ENCODE measurements at regions not wholly inside any gene's neighbourhood (a gene's known extent, or its start where the extent isn't known, plus 50 kb on each side); places are given as distances from the start of the nearest gene placed in this dataset.

DNA sequence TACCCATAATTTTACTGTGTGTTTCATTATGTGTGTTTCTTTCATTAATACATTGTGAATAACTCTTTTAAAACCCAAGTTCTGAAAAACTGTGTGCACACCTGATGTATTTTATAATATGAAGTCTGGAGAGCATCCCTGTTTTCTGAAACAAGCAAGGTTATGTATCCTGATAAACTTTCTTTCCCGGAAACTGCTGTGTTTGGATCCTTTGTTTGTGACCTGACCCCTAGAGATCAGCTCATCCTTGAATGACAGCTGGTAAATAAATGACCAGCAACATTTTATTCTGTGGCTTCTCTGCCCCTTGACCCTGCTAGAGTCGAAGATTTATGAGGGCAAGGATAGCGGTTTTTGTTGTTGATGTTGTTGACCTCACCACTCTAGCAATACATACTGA lies 535.6 kb upstream of the ZFP42 start (continued):
- TF ChIP-seq, protein P1, sequence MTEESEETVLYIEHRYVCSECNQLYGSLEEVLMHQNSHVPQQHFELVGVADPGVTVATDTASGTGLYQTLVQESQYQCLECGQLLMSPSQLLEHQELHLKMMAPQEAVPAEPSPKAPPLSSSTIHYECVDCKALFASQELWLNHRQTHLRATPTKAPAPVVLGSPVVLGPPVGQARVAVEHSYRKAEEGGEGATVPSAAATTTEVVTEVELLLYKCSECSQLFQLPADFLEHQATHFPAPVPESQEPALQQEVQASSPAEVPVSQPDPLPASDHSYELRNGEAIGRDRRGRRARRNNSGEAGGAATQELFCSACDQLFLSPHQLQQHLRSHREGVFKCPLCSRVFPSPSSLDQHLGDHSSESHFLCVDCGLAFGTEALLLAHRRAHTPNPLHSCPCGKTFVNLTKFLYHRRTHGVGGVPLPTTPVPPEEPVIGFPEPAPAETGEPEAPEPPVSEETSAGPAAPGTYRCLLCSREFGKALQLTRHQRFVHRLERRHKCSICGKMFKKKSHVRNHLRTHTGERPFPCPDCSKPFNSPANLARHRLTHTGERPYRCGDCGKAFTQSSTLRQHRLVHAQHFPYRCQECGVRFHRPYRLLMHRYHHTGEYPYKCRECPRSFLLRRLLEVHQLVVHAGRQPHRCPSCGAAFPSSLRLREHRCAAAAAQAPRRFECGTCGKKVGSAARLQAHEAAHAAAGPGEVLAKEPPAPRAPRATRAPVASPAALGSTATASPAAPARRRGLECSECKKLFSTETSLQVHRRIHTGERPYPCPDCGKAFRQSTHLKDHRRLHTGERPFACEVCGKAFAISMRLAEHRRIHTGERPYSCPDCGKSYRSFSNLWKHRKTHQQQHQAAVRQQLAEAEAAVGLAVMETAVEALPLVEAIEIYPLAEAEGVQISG (CRISPR knock-in tag; IDR thresholded peaks at IDR 0.05) = no peak
- no peak for TF ChIP-seq LCORL (IDR thresholded peaks at IDR 0.05)
- TF ChIP-seq LCORL (CRISPR knock-in tag; IDR thresholded peaks at IDR 0.05) = no peak
- TF ChIP-seq ZKSCAN8 (CRISPR knock-in tag; IDR thresholded peaks at IDR 0.05; ENCODE audit: borderline replicate concordance) = no peak
- peak; percentile 59; the same call in 1 of the 2 replicates for TF ChIP-seq SOX5 (CRISPR knock-in tag; IDR thresholded peaks at IDR 0.05; ENCODE audit: borderline replicate concordance)
- TF ChIP-seq PHF5A (CRISPR knock-in tag; IDR thresholded peaks at IDR 0.05; ENCODE audit: low read depth, unreplicated experiment) = no peak
- TF ChIP-seq NR2F6 (IDR thresholded peaks at IDR 0.05) = peak; percentile 65
- peak; percentile 38; the same call in 1 of the 2 replicates for TF ChIP-seq NR2F6 (CRISPR knock-in tag; IDR thresholded peaks at IDR 0.05)
- TF ChIP-seq, protein P2, sequence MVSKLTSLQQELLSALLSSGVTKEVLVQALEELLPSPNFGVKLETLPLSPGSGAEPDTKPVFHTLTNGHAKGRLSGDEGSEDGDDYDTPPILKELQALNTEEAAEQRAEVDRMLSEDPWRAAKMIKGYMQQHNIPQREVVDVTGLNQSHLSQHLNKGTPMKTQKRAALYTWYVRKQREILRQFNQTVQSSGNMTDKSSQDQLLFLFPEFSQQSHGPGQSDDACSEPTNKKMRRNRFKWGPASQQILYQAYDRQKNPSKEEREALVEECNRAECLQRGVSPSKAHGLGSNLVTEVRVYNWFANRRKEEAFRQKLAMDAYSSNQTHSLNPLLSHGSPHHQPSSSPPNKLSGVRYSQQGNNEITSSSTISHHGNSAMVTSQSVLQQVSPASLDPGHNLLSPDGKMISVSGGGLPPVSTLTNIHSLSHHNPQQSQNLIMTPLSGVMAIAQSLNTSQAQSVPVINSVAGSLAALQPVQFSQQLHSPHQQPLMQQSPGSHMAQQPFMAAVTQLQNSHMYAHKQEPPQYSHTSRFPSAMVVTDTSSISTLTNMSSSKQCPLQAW (CRISPR knock-in tag; IDR thresholded peaks at IDR 0.05) = no peak
- no peak for TF ChIP-seq KAT8 (CRISPR knock-in tag; IDR thresholded peaks at IDR 0.05)
- TF ChIP-seq ZNF619 (CRISPR knock-in tag; IDR thresholded peaks at IDR 0.05) = no peak
- no peak for TF ChIP-seq ASH2L (IDR thresholded peaks at IDR 0.05; ENCODE audit: insufficient read length, low read depth, low read length)
- TF ChIP-seq ZNF468 (CRISPR knock-in tag; IDR thresholded peaks at IDR 0.05) = no peak
- TF ChIP-seq, protein P3, sequence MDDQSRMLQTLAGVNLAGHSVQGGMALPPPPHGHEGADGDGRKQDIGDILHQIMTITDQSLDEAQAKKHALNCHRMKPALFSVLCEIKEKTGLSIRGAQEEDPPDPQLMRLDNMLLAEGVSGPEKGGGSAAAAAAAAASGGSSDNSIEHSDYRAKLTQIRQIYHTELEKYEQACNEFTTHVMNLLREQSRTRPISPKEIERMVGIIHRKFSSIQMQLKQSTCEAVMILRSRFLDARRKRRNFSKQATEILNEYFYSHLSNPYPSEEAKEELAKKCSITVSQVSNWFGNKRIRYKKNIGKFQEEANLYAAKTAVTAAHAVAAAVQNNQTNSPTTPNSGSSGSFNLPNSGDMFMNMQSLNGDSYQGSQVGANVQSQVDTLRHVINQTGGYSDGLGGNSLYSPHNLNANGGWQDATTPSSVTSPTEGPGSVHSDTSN (CRISPR knock-in tag; IDR thresholded peaks at IDR 0.05; ENCODE audit: borderline replicate concordance) = no peak
- TF ChIP-seq SOX6 (IDR thresholded peaks at IDR 0.05) = no peak
- peak; percentile 41; the same call in 1 of the 2 replicates for TF ChIP-seq SOX6 (CRISPR knock-in tag; IDR thresholded peaks at IDR 0.05)
- TF ChIP-seq, protein P4, sequence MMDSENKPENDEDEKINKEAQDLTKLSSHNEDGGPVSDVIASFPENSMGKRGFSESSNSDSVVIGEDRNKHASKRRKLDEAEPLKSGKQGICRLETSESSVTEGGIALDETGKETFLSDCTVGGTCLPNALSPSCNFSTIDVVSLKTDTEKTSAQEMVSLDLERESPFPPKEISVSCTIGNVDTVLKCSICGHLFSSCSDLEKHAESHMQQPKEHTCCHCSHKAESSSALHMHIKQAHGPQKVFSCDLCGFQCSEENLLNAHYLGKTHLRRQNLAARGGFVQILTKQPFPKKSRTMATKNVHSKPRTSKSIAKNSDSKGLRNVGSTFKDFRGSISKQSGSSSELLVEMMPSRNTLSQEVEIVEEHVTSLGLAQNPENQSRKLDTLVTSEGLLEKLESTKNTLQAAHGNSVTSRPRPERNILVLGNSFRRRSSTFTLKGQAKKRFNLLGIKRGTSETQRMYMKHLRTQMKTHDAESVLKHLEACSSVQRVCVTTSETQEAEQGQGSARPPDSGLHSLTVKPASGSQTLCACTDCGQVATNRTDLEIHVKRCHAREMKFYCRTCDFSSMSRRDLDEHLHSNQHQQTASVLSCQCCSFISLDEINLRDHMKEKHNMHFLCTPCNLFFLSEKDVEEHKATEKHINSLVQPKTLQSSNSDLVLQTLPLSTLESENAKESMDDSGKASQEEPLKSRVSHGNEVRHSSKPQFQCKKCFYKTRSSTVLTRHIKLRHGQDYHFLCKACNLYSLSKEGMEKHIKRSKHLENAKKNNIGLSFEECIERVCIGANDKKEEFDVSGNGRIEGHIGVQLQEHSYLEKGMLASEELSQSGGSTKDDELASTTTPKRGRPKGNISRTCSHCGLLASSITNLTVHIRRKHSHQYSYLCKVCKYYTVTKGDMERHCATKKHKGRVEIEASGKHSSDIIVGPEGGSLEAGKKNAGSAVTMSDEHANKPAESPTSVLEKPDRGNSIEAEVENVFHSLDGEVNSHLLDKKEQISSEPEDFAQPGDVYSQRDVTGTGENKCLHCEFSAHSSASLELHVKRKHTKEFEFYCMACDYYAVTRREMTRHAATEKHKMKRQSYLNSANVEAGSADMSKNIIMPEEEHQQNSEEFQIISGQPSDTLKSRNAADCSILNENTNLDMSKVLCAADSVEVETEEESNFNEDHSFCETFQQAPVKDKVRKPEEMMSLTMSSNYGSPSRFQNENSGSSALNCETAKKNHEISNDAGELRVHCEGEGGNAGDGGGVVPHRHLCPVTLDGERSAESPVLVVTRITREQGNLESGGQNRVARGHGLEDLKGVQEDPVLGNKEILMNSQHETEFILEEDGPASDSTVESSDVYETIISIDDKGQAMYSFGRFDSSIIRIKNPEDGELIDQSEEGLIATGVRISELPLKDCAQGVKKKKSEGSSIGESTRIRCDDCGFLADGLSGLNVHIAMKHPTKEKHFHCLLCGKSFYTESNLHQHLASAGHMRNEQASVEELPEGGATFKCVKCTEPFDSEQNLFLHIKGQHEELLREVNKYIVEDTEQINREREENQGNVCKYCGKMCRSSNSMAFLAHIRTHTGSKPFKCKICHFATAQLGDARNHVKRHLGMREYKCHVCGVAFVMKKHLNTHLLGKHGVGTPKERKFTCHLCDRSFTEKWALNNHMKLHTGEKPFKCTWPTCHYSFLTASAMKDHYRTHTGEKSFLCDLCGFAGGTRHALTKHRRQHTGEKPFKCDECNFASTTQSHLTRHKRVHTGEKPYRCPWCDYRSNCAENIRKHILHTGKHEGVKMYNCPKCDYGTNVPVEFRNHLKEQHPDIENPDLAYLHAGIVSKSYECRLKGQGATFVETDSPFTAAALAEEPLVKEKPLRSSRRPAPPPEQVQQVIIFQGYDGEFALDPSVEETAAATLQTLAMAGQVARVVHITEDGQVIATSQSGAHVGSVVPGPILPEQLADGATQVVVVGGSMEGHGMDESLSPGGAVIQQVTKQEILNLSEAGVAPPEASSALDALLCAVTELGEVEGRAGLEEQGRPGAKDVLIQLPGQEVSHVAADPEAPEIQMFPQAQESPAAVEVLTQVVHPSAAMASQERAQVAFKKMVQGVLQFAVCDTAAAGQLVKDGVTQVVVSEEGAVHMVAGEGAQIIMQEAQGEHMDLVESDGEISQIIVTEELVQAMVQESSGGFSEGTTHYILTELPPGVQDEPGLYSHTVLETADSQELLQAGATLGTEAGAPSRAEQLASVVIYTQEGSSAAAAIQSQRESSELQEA (CRISPR knock-in tag; IDR thresholded peaks at IDR 0.05; ENCODE audit: not compliant biosample characterization) = no peak
- no peak for TF ChIP-seq SOX13 (IDR thresholded peaks at IDR 0.05)
- TF ChIP-seq SOX13 (CRISPR knock-in tag; conservative IDR thresholded peaks at IDR 0.05 in 1 of 2, IDR thresholded peaks at IDR 0.05 in 1 of 2) = peak in 1 of 2 experiments; percentile 78; a peak in 1 of 4 replicates
